Right lobe of liver (tissue), 4 donors: ENCODE measurements at regions not wholly inside any gene's neighbourhood (a gene's known extent, or its start where the extent isn't known, plus 50 kb on each side); places are given as distances from the start of the nearest gene placed in this dataset.

Source experiments
- CTCF ChIP-seq, 4 donors: fragments of 200-600 bp in 3 of 4; fragments of 450-650 bp in 1 of 4; IDR thresholded peaks; one replicate each; pipeline versions ENCODE4 v1.5.1 to v1.8.0; 2016 to 2022; ENCODE audit warnings: antibody characterized with exemption in 4 of 4, mild to moderate bottlenecking in 2 of 4
- POLR2A ChIP-seq: fragments of 450-650 bp; IDR thresholded peaks from one replicate; pipeline ENCODE4 v1.6.1; 2017; ENCODE audit warnings: antibody characterized with exemption, mild to moderate bottlenecking
- donor health status: DM: no; HTN: no; CAD: no.
- donor health status: DM: no; HTN: no; CAD: no.
- donor health status: DM: no; HTN: yes; CAD: no.

GRCh38 chr2:176826984-176827668 is 385.5 kb upstream of the HNRNPA3 start:
- no peak for TF ChIP-seq CTCF (IDR thresholded peaks at IDR 0.05)
- no peak for TF ChIP-seq POLR2A
